NCI-H748 (cell line): ENCODE measurements at regions not wholly inside any gene's neighbourhood (a gene's known extent, or its start where the extent isn't known, plus 50 kb on each side); places are given as distances from the start of the nearest gene placed in this dataset.
"Not testable (repeated sequence)": the region's sequence is repeated elsewhere in the genome, so short reads cannot be mapped to it uniquely, and the experiment has no call there.

Experiments
- DNase-seq: peaks from one replicate; lab custom pipeline; 2025; ENCODE audit not compliant: unreplicated experiment; lab: John Stamatoyannopoulos, UW

GRCh38 chr16:29330623-29331022, 75.9 kb downstream of the NPIPB11 start:
- DNase-seq = not testable (repeated sequence)

DNA sequence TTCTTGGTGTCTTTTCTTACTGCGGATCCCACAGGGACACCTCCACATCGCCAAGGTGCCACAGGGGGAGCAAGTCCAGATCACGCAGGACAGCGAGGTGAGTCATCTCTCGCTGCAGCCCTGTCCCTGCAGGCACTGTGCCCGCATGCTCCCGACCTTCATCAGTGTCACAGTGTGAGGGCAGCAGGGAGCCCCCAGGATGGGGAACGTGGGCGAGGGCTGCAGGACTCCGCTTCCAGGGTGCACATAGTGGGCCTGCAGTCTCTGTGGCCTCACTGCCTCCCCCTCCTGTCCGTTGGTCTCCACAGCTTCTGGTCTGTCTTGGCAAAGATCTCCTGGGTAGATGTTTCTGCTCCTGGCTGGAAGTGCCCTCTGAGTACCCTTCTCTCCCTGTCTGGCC, 78.0 kb downstream of the NPIPB11 start:
- not testable (repeated sequence) for DNase-seq

DNA sequence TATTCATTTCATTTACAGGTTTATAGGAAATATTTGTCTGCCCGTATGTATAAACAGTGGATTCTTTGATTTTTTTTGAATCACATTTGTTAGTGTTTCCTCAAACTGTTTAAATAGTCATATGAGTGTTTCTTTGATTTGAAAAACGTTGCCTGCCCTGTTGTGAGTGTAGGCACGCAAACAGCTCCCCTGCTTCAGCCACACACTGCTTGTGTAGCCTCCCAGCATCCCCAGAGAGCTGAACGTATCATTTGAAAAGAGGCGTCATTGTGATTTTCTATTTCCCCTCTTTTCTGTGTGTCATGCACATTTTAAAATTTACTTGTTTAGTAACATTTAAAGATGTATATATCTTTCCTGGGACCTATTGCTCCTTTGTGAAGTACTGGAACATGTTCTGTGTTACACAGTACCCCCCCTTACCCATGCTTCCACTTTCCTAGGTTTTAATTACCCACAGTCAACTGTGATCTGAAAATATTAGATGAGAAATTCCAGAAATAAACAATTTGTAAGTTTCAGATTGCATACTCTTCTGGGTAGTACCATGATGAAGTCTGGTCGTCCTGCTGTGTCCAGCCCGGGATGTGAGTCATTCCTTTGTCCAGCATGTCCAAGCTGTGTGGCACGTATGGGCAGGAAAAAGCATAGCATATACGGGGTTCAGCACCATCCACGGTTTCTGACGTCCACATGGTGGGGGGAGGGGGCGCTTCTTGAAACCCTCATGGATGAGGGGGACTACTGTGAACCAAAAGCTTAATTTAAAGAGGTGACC, 78.7 kb downstream of the NPIPB11 start:
- not testable (repeated sequence) for DNase-seq

DNA sequence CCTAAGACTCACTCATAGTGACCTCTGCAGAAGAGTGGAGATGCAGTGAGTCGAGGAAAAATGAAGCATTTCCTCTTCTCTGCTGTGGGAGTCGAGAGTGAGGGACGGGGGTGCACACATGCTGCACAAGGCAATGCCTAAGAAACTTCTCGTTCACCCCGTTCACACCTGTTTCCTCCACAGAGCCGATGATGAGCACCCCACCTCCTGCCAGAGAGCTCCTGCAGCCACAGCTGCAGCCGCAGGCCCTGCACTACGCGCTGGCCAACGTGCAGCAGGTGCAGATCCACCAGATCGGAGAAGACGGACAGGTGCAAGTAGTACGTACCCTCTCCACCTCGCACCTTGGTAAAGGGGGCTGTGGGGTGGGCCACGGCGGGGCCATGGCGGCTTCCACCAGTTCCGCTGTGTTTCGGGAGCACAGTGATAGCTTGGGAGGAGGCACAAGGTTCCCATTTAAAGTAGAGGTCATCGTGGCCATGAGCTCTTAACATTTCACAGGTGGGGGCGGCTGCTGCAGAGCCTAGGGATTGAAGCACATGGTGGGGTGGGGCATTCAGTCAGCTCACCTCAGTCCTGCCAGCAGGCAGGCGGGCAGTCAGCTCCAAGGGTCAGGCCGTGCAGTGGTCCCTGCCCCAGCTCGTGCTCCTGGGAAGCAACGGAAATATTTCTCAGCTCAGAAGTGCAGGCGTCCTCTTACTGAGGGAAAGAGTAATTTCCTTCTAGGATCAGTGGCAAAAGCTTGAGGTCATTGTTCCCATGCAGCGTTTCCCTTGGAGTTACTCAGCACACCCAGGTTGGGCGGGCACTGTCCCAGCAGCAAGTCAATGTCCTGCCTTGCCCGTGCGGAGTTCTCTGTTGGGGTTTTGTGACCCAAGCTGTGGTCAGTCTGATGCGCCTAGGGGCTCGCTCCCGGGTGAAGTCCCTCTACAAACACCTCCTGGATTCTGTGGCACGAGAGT, 80.1 kb downstream of the NPIPB11 start:
- DNase-seq = not testable (repeated sequence)

DNA sequence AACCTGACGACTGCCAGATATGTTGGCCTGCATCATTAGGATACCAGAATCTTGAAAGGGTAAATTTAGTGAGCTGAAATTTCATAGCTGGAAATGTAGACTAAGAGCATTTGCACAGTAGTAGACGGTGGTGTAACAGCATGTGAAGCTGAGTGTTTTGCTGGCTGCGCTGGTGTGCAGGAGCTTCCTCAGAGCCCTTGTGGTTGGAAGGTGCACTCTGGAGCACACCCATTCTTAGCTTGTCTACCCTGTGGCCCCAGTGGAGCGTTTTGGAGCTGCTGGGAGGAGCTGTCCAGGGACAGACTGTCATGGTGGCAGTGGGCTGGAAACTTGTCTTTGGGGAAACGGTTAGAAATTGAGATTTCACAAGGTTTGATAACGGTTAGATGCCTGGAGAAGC, 82.8 kb downstream of the NPIPB11 start:
- not testable (repeated sequence) for DNase-seq

DNA sequence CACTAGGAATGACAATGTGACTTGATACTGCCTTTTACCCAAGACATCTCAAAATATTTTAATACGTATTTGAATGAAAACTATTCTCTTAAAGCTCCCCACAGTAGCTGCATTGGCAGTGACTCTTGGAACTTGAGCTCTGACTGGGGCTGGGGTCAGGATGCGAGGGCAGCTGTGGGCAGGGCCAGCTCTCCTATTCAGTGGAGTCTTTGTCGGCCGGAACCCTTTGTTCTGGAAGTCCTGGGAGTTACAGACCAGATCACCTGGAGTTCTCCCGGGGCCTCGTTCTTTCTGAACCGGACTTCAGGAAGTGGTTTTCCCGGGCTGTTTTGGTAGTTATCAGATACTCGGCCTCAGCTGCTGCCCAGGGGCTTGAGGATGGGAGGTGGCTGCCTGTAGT, 84.9 kb downstream of the NPIPB11 start:
- no peak for DNase-seq

- DNase-seq = no peak
These were observed 85.5 kb downstream of the NPIPB11 start for GRCh38 chr16:29321000-29321393.

- DNase-seq = no peak
These were observed 86.1 kb downstream of the NPIPB11 start for GRCh38 chr16:29320274-29320999.

DNA sequence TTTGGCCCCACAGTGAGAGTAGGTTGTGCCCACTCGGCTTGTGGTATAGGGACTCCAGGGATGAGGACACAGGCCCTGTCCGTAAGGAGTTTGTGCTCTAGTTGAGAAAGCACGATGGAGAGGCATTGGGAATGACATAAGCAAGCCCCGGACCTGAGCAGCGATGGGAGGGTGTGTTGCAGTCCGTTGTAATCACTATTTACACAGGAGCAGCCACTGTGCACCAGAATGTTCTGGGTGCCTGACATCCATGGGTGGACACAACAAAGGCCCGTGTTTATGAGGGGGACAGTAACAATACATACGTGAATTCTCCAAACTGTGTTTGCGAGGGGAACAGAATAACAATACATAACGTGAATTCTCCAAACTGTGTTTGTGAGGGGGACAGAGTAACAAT, 86.8 kb downstream of the NPIPB11 start:
- DNase-seq = no peak

DNA sequence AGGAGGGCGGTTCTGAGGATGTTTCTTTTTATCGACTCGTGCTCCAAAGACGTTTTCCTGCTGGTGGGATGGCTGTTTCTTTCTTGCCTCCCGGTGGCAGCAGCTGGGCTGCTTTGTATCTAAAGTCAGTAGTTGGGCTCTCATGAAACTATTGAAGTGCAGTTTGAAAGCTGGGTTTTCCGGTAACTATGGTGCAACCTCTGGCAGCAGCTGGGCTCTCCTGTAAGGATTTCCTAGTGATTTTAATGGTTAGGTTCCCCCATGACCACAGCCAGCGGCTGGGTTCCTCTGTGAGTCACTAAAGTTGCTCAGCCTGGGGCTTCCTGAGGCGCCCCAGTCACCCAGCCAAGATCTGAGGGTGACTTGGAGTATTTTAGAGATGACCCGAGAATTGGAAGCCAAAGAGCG, 87.9 kb downstream of the NPIPB11 start:
- DNase-seq = not testable (repeated sequence)

DNA sequence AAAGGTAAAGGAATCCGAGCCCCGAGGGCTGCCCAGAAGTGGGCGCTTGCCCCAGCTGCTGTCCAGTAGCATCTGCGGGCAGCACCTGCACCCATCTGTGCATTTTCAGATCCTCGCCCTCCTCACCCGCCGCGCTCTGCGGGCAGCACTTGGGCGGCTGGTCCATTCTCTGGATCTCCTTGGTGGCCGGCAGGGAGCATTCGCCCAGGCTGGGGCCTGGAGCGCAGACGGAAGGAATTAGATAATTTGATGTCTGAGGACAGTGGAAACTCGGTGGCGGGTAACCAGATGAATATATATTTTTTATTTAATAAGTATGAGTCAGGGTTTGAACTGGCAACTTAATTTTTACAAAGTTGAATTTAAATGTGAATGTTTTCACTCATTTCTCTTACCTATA, 88.5 kb downstream of the NPIPB11 start:
- no peak for DNase-seq

DNA sequence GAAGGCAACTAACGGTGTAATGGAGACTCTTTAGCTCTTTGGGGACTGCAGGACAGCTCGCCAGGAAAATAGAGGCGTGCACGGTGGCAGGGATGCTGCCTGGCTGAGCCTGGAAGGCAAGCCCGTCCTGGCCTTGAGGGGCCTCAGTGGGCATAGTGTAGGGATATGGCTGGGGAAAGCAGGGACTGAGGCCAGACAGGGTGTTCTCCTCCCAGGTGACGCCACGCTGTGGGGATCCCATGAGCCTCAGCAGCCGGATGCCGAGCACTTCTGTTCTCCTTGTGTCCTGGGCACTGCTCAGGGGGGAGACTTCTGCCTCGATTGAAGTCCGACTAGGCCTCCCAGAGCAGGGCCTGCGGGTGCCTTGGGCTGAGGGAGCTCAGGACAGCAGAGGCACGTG, 89.2 kb downstream of the NPIPB11 start:
- no peak for DNase-seq

DNA sequence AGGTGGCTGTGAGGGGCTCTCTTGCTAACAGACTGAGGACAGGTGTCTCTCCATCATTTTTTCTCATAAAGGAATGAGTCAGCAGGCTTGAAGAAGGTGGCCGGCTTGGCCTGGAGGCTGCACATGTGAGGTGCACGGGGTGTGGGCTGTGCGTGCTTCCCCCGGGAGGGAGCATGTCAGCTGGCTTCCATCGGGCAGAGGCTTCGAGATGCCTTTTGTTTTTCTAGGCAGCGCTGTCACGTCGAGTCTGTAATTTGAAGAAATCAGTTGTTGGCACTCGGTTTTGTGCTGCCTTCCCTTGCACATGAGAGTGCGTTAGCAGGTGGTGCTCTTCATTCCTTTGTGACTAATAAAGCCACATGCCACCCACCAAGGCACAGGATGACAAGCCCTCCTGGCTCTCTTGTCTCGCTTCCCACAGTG, 89.7 kb downstream of the NPIPB11 start:
- peak; percentile 38 for DNase-seq

- peak; percentile 66 for DNase-seq
These were observed 90.5 kb downstream of the NPIPB11 start for GRCh38 chr16:29315916-29316517.

- DNase-seq = no peak
These were observed 91.5 kb downstream of the NPIPB11 start for GRCh38 chr16:29315046-29315445.

- DNase-seq = no peak
These were observed 92.1 kb downstream of the NPIPB11 start for GRCh38 chr16:29314292-29314934.

GRCh38 chr16:29313559-29314048, 92.9 kb downstream of the NPIPB11 start:
- no peak for DNase-seq

DNA sequence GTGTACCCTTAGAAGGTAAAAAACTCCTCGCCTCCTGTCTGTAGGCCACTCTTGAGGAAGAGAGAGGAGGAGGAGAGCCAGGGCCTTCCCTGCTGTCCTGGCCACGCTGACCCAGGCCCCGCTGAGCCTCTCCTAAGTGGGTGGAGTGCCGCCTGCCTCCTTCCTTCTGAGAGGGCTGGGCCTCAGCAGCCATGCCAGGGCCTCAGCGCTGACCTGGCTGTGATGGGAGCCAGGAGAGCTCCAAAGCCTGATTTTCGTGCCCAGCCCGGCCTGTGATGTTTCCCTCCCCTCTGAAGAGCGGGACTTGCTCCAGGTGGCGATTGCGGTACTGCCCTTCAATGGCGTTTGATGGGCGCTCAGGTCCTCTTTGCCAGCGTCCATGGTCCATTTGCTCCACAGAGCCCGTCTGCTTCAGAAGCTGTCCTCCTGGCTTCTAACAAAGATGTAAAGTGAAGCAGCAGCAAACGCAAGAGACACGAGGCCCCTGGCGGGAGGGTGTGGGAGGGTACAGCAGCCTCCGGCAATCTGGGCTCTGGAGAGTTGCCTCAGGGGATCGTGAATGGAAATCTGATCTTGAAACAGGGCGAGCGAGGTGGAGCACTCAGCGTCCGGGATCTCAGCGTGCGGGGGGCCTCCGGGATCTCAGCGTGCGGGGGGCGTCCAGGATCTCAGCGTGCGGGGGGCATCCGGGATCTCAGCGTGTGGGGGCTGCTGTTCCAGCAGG, 93.5 kb downstream of the NPIPB11 start:
- no peak for DNase-seq

GRCh38 chr16:29312345-29312675, 94.2 kb downstream of the NPIPB11 start:
- DNase-seq = not testable (repeated sequence)
